GM18508 (cell line): ENCODE measurements at regions not wholly inside any gene's neighbourhood (a gene's known extent, or its start where the extent isn't known, plus 50 kb on each side); places are given as distances from the start of the nearest gene placed in this dataset.
"Not testable (repeated sequence)": the region's sequence is repeated elsewhere in the genome, so short reads cannot be mapped to it uniquely, and the experiment has no call there.

Source experiments
- ATAC-seq: cut with Tn5 transposase; IDR thresholded peaks from one replicate; pipeline ENCODE4 v1.9.1; 2021; ENCODE audit warnings: moderate number of reproducible peaks; ENCODE audit not compliant: insufficient read depth, unreplicated experiment

DNA sequence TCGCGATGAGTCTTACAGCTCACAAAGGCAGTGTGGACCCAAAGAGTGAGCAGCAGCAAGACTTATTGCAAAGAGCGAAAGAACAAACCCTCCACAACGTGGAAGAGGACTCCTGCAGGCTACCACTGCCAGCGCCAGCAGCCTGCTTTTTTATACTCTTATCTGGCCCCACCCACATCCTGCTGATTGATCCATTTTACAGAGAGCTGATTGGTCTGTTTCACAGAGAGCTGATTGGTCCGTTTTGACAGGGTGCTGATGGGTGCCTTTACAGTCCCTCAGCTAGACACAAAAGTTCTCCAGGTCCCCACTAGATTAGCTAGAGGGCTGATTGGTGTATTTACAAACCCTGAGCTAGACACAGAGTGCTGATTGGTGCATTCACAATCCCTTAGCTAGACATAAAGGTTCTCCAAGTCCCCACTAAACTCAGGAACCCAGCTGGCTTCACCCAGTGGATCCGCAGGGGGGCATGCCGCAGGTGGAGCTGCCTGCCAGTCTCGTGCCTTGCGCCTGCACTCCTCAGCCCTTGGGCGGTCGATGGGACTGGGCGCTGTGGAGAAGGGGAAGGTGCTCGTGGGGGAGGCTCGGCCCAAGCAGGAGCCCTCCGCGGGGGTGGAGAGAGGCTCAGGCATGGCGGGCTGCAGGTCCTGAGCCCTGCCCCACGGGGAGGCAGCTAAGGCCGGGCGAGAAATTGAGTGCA lies 75.7 kb downstream of the QDPR start:
- ATAC-seq, result not testable (repeated sequence)

DNA sequence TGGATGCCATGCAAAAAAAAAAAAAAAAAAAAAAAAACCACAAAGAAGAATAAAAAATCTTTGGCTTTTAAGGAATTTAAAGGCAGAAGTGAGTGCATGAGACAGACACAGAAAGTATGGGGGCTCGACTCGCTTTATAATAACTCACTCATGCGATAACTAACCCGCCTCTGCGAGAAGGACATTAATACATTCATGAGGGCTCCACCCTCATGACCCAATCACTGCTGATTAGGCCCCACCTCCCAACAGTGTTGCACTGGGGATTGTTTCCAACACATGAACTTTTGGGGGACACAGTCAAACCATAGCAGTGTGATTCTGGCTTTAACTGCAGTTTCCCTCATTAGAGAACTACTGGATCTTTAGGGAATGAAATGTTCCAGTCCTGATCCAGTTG lies 78.1 kb downstream of the QDPR start:
- no peak for ATAC-seq

DNA sequence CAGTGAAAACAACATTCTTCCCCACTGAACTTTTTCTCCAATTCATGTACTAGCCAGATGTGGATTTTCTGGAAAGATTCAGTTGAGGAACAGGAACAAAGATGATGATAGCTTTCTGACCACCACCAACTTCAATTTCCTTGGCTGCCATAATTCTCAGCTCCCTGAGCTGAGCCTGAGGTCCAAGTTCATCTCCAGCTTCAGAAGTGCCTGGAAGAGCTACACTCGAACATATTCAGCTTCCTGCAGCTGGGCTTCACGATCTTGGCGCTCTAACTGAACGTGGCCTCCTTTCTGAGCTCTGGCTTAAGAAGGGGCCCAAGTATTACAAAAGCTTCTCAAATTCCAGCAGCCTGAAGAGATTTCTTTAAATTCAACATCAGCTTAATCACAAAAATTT lies 83.9 kb downstream of the QDPR start:
- no peak for ATAC-seq

- no peak for ATAC-seq
Observed at GRCh38 chr4:17426222-17426621, 85.7 kb downstream of the QDPR start.

GRCh38 chr4:17418010-17418409 lies 93.9 kb downstream of the QDPR start:
- ATAC-seq, result no peak

DNA sequence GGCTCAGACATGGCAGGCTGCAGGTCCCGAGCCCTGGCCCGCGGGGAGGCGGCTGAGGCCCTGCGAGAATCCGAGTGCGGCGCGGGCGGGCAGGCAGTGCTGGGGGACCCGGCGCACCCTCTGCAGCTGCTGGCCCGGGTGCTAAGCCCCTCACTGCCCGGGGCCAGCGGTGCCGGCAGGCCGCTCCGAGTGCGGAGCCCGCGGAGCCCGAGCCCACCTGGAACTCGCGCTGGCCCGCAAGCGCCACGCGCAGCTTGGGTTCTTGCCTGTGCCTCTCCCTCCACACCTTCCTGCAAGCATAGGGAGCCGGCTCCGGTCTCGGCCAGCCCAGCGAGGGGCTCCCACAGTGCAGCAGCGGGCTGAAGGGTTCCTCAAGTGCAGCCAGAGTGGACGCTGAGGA lies 97.5 kb downstream of the QDPR start:
- ATAC-seq, result no peak

DNA sequence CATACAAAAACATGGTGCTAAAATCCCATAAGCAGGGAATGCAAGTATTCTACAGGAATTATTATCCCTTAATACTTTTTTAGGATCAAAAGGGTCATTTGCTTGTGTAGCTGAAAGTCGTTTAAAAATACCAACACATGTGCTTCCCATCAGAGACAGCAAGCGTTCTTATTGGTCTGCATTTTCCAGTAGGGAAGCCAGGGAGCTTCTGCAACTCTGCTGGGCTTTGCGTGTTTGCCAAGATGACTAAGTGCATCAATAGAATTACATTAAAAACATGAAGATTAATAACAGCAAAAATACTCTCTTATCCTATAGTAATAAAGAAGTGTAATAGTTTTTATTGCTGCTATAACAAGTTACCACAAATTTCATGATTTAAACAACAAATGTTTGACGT lies 111.2 kb downstream of the QDPR start:
- no peak for ATAC-seq

DNA sequence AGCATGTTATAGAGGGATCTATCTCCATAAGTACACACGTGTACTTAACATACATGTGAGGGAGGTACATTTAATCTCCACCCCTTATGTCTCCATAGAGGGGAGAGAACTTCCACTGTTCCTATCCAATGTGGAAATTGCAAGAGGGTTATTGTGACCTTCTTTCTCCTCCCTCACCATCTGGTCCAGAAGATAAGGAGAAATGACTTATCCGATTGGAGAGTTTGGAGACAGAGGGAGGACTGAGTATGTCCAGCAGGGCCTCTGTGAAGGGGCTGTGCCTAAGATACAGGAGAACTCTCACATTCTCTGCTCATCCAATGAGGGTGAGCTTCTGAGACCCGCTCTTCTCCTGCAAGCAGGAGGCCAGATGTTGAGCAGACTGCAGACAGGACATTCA lies 113.1 kb downstream of the QDPR start:
- ATAC-seq, result no peak

DNA sequence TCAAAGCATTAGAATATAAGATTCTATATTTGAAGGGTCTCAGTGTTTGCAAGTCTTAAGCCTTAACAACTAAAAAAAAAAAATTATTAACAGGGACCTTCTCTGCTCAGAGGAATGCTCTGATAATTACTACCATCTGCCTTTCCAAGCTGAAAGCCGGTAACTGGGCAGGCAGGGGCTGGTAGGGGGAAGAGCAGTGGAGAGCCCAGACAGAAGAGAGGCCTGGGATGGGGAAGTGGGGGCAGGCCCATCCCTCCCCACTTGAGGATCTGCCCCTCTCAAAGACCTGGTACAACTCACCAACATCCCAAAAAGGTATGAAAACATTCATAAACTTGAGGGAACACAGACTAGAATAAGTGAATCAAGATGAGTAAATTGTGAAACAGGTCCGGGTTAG lies 113.9 kb downstream of the QDPR start:
- no peak for ATAC-seq

GRCh38 chr4:17397611-17398010 lies 114.3 kb downstream of the QDPR start:
- no peak for ATAC-seq

DNA sequence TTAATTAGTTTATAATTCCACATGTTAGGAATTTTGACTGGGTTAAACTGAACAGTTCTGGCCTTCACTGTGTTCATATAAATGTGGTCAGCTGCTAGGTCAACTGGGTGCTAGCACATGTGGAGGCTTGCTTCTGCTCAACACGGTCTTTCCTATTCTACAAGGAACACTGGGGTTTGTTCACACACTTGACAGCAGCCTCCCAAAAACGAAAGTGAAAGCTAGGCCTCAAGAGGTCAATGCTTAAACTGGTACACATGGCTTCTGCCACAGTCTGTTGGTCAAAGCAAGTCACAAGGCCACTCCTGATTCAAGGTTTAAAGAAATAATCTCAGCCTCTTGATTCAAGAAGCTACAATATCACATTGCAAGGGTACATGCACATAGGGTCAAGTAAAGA lies 126.5 kb downstream of the QDPR start:
- peak; percentile 84 for ATAC-seq

DNA sequence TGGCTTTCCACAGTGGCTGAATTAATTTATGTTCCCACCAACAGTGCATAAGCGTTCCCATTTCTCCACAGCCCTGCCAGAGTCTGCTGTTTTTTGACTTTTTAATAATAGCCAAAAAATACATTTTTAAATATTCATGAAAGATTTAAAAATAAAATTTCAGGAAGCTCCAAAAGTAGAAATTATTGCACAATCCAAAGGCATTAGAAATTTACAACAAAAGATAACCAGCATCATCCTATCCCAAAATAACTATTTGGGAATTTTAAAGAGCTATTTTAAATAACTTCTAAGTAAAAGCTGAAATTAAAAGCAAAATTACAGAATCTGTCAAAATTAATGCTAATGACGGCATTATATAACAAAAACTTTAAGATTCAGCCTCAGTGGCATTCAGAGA lies 131.5 kb downstream of the QDPR start:
- ATAC-seq, result no peak

- ATAC-seq, result no peak
Observed at GRCh38 chr4:17376205-17376604, 135.7 kb downstream of the QDPR start.

DNA sequence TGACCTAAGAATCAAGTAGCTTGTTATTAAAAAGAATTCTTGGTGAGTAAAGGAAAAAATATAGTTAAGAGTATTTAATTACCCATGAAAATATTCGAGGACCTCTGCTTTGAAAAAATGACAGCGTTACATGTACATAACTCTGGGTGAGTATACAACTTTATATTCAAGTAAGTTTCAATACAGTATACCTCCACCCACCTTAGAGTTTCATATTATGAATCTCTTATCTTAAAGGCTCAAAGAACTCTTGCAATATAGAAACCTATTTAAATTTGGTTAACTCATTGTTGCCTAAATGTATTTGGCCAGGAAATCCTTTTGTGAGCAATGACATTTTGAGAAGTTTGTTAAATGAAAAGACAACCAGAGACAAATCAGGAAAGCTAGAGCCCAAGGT lies 138.2 kb downstream of the QDPR start:
- no peak for ATAC-seq

DNA sequence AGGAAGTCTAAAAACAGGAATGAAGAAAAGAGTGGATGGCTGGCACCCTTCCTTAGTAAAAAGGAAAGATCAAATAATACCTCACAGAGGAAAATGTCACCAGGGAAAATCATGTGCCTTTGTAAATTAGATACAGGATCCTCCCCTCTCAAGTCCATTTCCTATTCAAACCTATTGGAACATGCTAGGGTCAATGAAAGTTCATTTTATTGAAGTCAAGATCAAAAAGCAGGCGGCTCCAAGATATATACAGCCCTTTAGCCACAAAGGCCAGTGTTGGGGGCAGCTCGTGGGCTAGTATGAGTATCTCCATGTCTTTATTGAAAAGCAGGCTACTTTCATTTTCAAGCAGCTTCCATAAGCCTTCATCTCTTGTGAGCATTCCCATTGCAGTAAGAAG lies 141.1 kb downstream of the QDPR start:
- no peak for ATAC-seq

- no peak for ATAC-seq
Observed at GRCh38 chr4:17368408-17368807, 143.5 kb downstream of the QDPR start.

DNA sequence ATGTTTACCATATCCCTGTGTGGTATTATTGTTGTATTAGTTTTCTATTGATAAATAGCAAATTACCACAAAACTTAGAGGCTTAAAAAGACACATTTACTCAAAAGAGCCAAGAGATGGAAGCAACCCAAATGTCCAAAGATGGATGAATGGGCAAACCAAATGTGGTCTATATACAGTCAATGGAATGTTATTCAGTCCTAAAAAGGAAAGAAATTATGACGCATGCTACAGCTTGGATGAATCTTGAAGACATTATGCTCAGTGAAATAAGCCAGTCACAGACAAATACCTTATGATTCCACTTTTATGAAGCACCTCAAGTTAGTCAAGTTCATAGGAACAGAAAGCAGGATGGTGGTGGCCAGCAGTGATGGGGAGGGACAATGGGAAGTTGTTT lies 144.7 kb downstream of the QDPR start:
- ATAC-seq, result no peak

DNA sequence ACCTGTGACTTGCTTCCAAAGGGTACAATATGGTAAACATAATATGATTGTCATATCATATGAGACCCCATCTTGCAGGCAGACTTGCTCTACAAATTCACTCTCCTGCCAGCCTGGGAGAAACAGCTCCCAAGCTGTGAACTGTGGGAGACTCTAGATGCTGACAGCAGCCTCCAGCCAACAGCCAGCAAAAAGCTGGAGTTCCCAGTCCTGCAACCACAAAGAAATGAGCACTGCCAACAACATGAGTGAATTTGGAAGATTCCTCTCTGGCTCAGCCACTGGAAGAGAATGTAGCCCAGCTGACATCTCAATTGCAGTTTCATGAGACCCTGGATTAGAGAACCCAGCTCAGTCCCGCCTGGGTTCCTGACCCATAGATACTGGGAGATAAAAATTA lies 145.4 kb downstream of the QDPR start:
- no peak for ATAC-seq

DNA sequence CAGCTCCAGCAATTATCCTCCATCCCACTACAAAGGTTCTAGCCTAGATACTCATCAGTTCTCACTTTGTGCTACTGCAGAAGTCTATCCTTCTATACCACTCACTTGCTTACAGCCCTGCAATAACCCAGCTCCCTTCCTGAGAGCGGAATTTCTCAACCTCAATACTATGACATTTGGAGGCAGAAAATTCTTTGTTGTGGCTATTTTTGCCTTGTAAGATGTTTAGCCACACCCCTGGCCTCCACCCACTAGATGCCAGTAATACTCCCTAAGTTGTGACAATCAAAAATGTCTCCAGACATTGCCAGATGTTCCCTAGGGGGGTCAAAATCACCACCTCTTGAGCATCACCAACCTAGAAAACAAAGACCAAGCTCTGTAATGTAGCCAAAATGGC lies 149.5 kb downstream of the QDPR start:
- no peak for ATAC-seq

DNA sequence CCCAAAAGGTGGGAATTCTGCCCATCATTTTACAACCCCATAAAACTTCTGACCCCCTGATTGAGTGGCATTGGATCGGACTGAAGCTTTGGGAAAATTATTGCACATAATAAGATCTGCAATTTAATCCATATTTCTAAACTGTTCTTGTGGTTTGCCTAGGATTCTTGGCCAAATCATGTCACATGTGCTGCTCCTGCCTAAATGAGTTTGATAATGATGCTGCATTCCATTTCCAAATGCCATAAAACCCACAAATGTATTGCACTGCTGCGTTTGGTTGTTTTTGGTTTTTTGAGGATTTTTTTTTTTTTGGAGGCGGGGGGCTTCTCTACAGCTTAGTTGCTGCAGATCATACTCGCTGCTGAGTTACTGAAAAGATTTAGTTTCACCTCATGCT lies 153.6 kb downstream of the QDPR start:
- no peak for ATAC-seq

DNA sequence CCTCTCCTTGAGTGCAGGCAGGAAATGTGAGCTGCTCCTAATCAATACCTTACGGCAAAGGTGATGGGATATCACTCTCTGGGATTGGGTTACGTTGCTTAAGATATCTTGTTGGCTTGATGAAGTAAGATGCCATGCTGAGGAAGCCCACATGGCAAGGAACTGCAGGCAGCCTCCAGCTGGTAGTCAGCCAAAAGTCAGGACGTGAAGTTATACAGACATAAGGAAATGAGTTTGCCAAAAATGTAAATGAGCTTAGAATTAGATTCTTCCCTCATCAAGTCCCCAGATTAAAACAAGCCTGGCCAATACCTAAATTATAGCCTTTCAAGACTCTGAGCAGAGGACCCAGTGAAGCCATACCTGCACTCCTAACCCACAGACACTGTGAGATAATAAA lies 155.0 kb downstream of the QDPR start:
- ATAC-seq, result no peak

- ATAC-seq, result no peak
Observed at GRCh38 chr4:17352357-17352756, 159.5 kb downstream of the QDPR start.

DNA sequence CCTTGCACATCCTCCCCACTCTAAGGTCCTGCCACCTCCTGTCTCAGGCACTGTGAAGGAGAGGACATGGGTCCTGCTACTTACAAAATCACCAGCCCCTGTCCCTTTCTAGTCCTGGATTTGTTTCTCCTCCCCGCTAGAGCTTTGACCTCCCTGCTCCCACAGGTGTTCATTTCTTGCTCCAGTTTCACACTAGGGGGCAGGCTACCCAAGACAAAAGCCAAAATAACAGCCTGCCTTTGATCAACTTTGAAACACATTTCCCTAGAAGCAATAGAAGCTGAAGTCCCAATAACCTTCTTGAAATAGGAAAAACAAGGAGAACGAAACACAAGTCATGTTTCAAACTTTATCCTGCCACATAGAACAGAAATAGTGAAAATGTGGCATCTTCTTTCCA lies 164.4 kb downstream of the QDPR start:
- no peak for ATAC-seq
